HUES6 (cell line): ENCODE measurements at regions not wholly inside any gene's neighbourhood (a gene's known extent, or its start where the extent isn't known, plus 50 kb on each side); places are given as distances from the start of the nearest gene placed in this dataset.

Source experiments
- H3K27ac ChIP-seq: 2 replicates; pipeline ENCODE4 v1.7.0; 2013; ENCODE audit warnings: low read depth, mild to moderate bottlenecking, low read length, inconsistent platforms
- H3K27me3 ChIP-seq: 2 replicates; pipeline ENCODE4 v1.6.1; 2013; ENCODE audit warnings: low read length; ENCODE audit not compliant: control insufficient read depth, insufficient read depth
- H3K36me3 ChIP-seq: 2 replicates; pipeline ENCODE4 v1.6.1; 2013; ENCODE audit warnings: low read length; ENCODE audit not compliant: control insufficient read depth, insufficient read depth
- H3K4me1 ChIP-seq: 2 replicates; pipeline ENCODE4 v1.6.1; 2013; ENCODE audit warnings: low read length; ENCODE audit not compliant: control insufficient read depth, insufficient read depth
- H3K4me3 ChIP-seq: 2 replicates; pipeline ENCODE4 v1.5.1; 2013; ENCODE audit warnings: low read depth, low read length
- H3K9ac ChIP-seq: one replicate; pipeline ENCODE4 v1.6.1; 2013; ENCODE audit warnings: mild to moderate bottlenecking, low read length
- H3K9me3 ChIP-seq: 2 replicates; pipeline ENCODE4 v1.6.1; 2013; ENCODE audit warnings: low read depth, low read length; ENCODE audit not compliant: control insufficient read depth, insufficient read depth

GRCh38 chr14:30283822-30284446 lies 275.0 kb upstream of the G2E3 start:
- Histone ChIP-seq H3K27ac (no peak overlapping the region), H3K27me3 (no peaks in the 10 kb centered on the region), H3K9me3 (no peaks in the 10 kb centered on the region), H3K36me3 (no peaks in the 10 kb centered on the region), H3K4me1 (no peaks in the 10 kb centered on the region), H3K4me3 (no peak overlapping the region), H3K9ac (no peak overlapping the region)

GRCh38 chr14:30284808-30285207 lies 274.1 kb upstream of the G2E3 start:
- Histone ChIP-seq H3K27me3 (no peaks in the 10 kb centered on the region), H3K9me3 (no peaks in the 10 kb centered on the region), H3K4me1 (no peaks in the 10 kb centered on the region), H3K9ac (no peak overlapping the region), H3K27ac (no peak overlapping the region), H3K4me3 (no peak overlapping the region), H3K36me3 (no peaks in the 10 kb centered on the region)

DNA sequence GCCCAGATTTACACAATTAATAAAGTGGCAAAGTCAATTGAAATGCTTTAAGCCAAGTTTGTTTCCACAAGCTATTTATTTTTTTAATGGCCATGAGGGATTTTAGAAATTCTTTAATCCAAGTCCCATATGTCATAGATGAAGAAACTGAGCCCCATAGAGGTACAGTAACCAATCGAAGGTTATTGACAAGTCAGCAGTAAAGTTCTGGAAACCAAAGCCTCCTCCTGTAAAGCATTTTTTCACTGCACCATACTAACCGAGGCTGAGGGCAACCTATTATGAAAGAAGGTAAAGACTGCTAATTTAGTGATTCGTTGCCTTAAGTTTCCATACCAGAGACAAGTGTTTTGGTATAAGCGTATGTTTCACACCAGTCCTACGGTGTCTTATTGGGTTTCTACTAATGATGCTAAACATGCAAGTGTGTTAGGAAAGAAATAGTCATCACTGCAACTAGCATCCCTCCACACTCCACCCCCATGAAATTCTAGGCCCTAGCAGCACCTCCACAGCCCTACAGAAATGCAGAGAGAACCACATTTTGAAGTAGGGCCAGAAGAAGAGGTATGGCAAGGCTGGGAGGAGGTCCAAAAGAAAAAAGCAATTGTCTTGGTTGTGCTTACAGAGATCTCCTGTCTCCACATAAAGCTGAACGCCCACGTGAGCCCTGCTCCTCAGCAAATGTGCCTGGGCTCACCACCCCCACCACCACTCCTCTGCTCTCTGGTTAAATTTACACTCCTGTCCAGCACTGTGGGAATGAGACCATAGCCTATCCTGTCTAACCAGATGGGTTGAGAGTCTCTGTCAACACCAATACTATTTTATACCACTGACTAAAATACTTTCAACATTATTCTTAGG lies 271.1 kb upstream of the G2E3 start:
- Histone ChIP-seq H3K9ac (no peak overlapping the region), H3K4me1 (no peaks in the 10 kb centered on the region), H3K9me3 (no peaks in the 10 kb centered on the region), H3K36me3 (no peaks in the 10 kb centered on the region), H3K27ac (no peak overlapping the region), H3K4me3 (no peak overlapping the region), H3K27me3 (no peaks in the 10 kb centered on the region)

- Histone ChIP-seq H3K27me3 (no peaks in the 10 kb centered on the region), H3K9me3 (no peaks in the 10 kb centered on the region), H3K4me1 (no peaks in the 10 kb centered on the region), H3K4me3 (no peak overlapping the region), H3K36me3 (no peaks in the 10 kb centered on the region), H3K27ac (no peak overlapping the region), H3K9ac (no peak overlapping the region)
Measured at GRCh38 chr14:30290001-30290400, 269.0 kb upstream of the G2E3 start.

DNA sequence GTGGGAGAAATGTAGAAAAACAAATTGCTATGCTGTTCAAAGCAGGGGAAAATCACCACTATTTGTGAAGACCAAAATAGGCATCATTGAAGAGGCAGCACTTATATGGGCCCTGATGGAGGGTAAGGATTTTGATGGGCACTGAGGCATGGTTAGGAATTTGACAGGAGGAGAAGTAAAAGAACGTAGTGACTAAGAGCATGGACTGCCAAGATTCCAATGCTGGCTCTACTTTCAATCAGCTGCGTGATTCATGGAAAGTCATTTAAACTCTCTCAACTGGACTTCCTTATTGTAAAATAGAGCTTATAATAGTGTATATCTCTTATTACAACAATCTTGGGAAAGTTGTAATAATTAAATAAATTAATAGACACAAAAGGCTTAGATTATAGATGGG lies 267.7 kb upstream of the G2E3 start:
- H3K9ac ChIP-seq = no peak overlapping the region
- no peaks in the 10 kb centered on the region for H3K27me3 ChIP-seq
- no peak overlapping the region for H3K27ac ChIP-seq
- H3K4me3 ChIP-seq = no peak overlapping the region
- no peaks in the 10 kb centered on the region for H3K4me1 ChIP-seq
- no peaks in the 10 kb centered on the region for H3K36me3 ChIP-seq
- no peaks in the 10 kb centered on the region for H3K9me3 ChIP-seq

DNA sequence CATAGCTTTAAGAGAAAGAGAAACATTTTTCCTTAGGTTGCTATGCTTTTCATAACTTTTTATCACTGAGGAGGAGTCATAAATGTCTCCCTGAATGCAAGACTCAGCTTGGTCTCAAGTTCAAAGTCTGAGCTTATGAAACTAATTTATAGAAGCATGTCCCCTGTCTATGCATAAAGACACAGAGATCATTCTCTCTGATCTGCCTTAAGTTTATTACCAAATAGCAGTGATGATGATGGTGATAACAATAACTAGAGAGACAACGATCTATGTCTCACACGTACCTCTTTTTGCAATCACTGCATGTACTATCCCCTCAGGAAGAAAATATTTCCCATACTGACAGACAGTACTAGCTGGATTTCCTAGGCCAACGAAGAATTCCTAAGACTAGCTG lies 266.4 kb upstream of the G2E3 start:
- H3K4me1 ChIP-seq = no peaks in the 10 kb centered on the region
- H3K27me3 ChIP-seq = no peaks in the 10 kb centered on the region
- no peak overlapping the region for H3K4me3 ChIP-seq
- H3K36me3 ChIP-seq = no peaks in the 10 kb centered on the region
- no peak overlapping the region for H3K27ac ChIP-seq
- H3K9ac ChIP-seq = no peak overlapping the region
- no peaks in the 10 kb centered on the region for H3K9me3 ChIP-seq

DNA sequence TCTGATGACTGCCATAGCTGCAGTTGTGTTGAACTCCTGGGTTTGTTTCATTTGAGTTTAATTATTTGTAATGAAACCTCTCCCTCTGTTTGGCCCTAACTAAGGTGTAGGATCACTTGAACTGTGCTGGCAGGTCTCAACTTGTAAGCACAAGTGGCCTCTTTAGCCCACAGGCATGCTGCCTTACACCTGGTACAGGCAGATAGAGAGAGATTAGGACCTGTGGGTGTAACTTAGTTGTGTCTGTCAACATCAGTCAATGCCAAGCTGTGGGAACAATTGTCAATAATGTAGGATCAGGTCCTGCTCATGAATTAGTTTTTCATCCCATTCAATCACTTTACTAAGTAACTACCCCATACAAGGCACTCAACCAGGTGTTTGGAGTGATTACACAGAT lies 263.0 kb upstream of the G2E3 start:
- H3K4me1 ChIP-seq = no peaks in the 10 kb centered on the region
- H3K9ac ChIP-seq = no peak overlapping the region
- H3K9me3 ChIP-seq = no peaks in the 10 kb centered on the region
- no peak overlapping the region for H3K27ac ChIP-seq
- no peaks in the 10 kb centered on the region for H3K36me3 ChIP-seq
- H3K4me3 ChIP-seq = no peak overlapping the region
- H3K27me3 ChIP-seq = no peaks in the 10 kb centered on the region

GRCh38 chr14:30296931-30297405 lies 262.0 kb upstream of the G2E3 start:
- no peak overlapping the region for H3K4me3 ChIP-seq
- no peak overlapping the region for H3K9ac ChIP-seq
- no peaks in the 10 kb centered on the region for H3K36me3 ChIP-seq
- no peaks in the 10 kb centered on the region for H3K9me3 ChIP-seq
- no peak overlapping the region for H3K27ac ChIP-seq
- no peaks in the 10 kb centered on the region for H3K27me3 ChIP-seq
- no peaks in the 10 kb centered on the region for H3K4me1 ChIP-seq

- no peak overlapping the region for H3K4me3 ChIP-seq
- no peaks in the 10 kb centered on the region for H3K27me3 ChIP-seq
- no peaks in the 10 kb centered on the region for H3K9me3 ChIP-seq
- H3K9ac ChIP-seq = no peak overlapping the region
- H3K27ac ChIP-seq = no peak overlapping the region
- no peaks in the 10 kb centered on the region for H3K36me3 ChIP-seq
- H3K4me1 ChIP-seq = no peaks in the 10 kb centered on the region
Measured at GRCh38 chr14:30297876-30298795, 260.8 kb upstream of the G2E3 start.

DNA sequence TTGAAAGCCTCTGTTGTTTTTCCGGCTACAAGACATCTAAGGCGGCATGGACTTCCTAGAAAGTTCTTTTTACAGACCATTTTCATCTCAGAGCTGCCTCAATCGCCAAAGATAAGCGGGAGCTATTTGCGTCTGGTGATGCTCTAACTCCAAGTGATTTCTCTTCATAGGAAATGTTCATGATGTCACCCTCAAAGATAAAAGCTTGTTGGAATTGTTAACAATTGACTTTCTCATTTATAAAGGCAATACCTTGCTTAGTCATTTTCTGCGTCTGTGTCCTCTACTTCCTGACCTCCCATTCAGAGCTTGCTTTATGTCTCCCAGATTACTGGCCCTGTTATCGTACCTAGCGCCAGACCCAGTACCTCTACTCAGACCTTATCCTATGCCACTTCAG lies 259.0 kb upstream of the G2E3 start:
- Histone ChIP-seq H3K27ac (no peak overlapping the region), H3K4me3 (no peak overlapping the region), H3K9ac (no peak overlapping the region), H3K4me1 (no peaks in the 10 kb centered on the region), H3K9me3 (no peaks in the 10 kb centered on the region), H3K36me3 (no peaks in the 10 kb centered on the region), H3K27me3 (no peaks in the 10 kb centered on the region)

DNA sequence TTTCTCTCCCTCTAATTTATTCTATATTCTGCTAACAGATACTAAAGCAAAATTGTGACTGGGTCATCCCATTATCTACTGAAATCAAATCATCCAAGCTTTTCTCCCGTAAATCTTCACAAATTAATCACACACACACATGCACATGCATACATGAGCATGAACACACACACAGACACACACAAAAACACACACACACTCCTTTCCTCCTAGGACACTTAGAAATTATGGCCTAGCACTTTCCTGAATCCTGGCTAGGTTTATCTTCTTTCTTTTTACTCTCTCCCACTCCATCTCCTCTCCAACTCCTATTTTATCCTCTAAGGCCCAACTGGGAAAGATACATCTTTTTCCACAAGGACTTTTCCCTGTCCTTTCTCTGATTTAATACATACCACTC lies 255.6 kb upstream of the G2E3 start:
- Histone ChIP-seq H3K27ac (no peak overlapping the region), H3K9me3 (no peaks in the 10 kb centered on the region), H3K4me1 (no peaks in the 10 kb centered on the region), H3K4me3 (no peak overlapping the region), H3K36me3 (no peaks in the 10 kb centered on the region), H3K9ac (no peak overlapping the region), H3K27me3 (no peaks in the 10 kb centered on the region)
